GM23248 (cell line): ENCODE measurements at regions not wholly inside any gene's neighbourhood (a gene's known extent, or its start where the extent isn't known, plus 50 kb on each side); places are given as distances from the start of the nearest gene placed in this dataset.

Experiments used
- DNase-seq: peaks from one replicate; pipeline ENCODE4 v3.0.0-alpha.2; 2015
- H2AFZ ChIP-seq: fragments of 200-600 bp; sonication (generic); 2 replicates; pipeline ENCODE4 v1.6.1; 2016; ENCODE audit warnings: antibody characterized with exemption
- H3F3A ChIP-seq: fragments of 200-600 bp; sonication (generic); 2 replicates; pipeline ENCODE4 v1.6.1; 2016; ENCODE audit warnings: mild to moderate bottlenecking, antibody characterized with exemption, mixed run types; ENCODE audit not compliant: insufficient read depth
- H3K27ac ChIP-seq: fragments of 200-600 bp; sonication (generic); 2 replicates; pipeline ENCODE4 v1.5.1; 2016; ENCODE audit warnings: mild to moderate bottlenecking
- H3K27me3 ChIP-seq: fragments of 200-600 bp; sonication (generic); replicated peaks from 2 replicates; pipeline ENCODE4 v1.6.1; 2016; ENCODE audit warnings: mild to moderate bottlenecking; ENCODE audit not compliant: insufficient read depth
- H3K36me3 ChIP-seq: fragments of 200-600 bp; sonication (generic); 2 replicates; pipeline ENCODE4 v1.6.1; 2016; ENCODE audit warnings: low read depth, mild to moderate bottlenecking
- H3K4me1 ChIP-seq: fragments of 200-600 bp; sonication (generic); 2 replicates; pipeline ENCODE4 v1.6.1; 2016; ENCODE audit warnings: mild to moderate bottlenecking; ENCODE audit not compliant: insufficient read depth
- H3K4me2 ChIP-seq: fragments of 200-600 bp; sonication (generic); one replicate; pipeline ENCODE4 v1.6.1; 2016; ENCODE audit warnings: mild to moderate bottlenecking; ENCODE audit not compliant: unreplicated experiment
- H3K4me3 ChIP-seq: fragments of 200-600 bp; sonication (generic); 2 replicates; pipeline ENCODE4 v1.5.1; 2016; ENCODE audit warnings: mild to moderate bottlenecking
- H3K79me2 ChIP-seq: fragments of 200-600 bp; sonication (generic); 2 replicates; pipeline ENCODE4 v1.6.1; 2016; ENCODE audit warnings: mild to moderate bottlenecking; ENCODE audit not compliant: insufficient read depth
- H3K9ac ChIP-seq: fragments of 200-600 bp; sonication (generic); 2 replicates; pipeline ENCODE4 v1.6.1; 2016; ENCODE audit warnings: mild to moderate bottlenecking
- H3K9me2 ChIP-seq: fragments of 200-600 bp; sonication (generic); 2 replicates; pipeline ENCODE4 v1.6.1; 2016; ENCODE audit warnings: mixed run types, mild to moderate bottlenecking, moderate library complexity; ENCODE audit not compliant: insufficient read depth
- H3K9me3 ChIP-seq: fragments of 200-600 bp; sonication (generic); one replicate; pipeline ENCODE4 v1.6.1; 2017; ENCODE audit warnings: low read depth
- H4K20me1 ChIP-seq: fragments of 200-600 bp; sonication (generic); 2 replicates; pipeline ENCODE4 v1.6.0; 2016; ENCODE audit not compliant: insufficient read depth
- EZH2 ChIP-seq: fragments of 200-600 bp; sonication (generic); IDR thresholded peaks from 2 replicates; pipeline ENCODE4 v1.6.1; 2018; ENCODE audit warnings: antibody characterized with exemption, mild to moderate bottlenecking; ENCODE audit not compliant: insufficient read depth, poor library complexity, severe bottlenecking
- EZH2phosphoT487 ChIP-seq: fragments of 200-600 bp; sonication (generic); IDR thresholded peaks from 2 replicates; pipeline ENCODE4 v1.6.1; 2018; ENCODE audit warnings: antibody characterized with exemption, moderate library complexity, mild to moderate bottlenecking, low read depth; ENCODE audit not compliant: insufficient read depth
- WGBS, 2 experiments: methylation state at CpG; one replicate each; pipeline ENCODE4 v1.1.6; 2015 to 2017; ENCODE audit warnings: low lambda C conversion rate in 2 of 2, low coverage in 1 of 2; ENCODE audit errors: missing lambda C conversion rate in 2 of 2; 5-methylcytosine and 5-hydroxymethylcytosine counted together
- in situ Hi-C: fragments of 300-500 bp; cut with MboI; formaldehyde crosslinking; loops from 2 replicates; pipeline ENCODE4 v1.15.0; 2020

DNA sequence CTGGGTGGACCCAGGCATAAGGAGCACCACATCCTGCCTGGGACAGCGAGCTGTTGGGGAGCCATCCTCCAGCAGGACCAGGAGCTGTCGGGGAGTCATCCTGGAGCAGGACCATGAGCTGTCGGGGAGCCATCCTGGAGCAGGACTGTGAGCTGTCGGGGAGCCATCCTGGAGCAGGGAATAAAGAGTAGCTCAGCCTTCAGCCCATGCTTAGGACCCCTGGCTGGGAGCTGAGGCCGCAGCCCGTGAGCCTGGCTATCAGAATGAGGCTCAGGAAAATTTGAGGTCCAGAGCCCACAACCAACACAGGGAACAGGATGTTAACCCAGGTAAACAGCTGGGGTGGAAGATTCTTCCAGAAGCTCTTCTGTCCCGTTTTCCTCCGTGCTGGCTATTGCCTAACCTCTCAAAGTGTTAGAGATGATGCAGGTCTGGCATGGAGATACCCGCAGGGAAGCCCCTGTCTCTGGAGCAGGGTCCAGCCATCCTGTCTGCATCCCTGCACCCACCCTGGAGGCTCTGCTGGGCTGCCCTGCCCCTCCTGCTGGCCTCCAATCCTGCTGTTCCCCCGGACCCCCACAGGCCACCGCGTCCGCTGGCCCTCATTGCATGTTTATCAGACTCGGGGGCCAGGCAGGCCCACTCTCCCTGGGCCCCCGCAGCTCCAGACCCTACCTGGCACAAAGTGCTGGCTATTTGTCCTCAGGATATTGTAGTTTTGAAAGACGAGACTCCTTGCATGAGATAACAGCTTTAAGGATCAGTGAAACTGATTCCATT lies 243.5 kb upstream of the MYT1L start:
- H3K79me2 ChIP-seq, result no peaks in the 10 kb centered on the region

DNA sequence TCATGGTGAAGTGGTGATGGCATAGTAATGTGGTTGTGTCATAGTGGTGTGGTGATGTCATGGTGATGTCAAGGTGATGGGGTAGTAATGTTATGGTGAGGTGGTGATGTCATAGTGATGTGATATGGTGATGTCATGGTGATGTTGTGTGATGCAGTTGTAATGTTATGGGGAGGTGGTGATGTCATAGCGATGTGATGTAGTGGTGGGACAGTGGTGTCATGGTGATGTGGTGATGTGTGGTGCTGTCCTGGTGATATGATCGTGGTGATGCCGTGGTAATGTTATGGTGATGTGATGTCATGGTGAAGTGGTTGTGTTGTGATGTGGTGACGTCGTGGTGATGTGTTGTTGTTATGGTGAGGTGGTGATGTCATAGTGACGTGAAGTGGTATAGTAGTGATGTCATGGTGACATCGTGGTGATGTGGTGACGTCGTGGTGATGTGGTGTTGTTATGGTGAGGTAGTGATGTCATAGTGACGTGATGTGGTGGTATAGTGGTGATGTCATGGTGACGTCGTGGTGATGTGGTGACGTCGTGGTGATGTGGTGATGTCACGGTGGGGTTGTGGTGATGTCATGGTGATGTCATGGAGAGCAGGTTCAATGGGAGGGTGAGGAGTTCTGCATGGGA lies 242.7 kb upstream of the MYT1L start:
- TF ChIP-seq EZH2, result no peak
- no peak for TF ChIP-seq EZH2phosphoT487
- WGBS, 2 experiments, result 70 to 73% methylated on average over 15 of the region's 15 CpGs
- no peaks in the 10 kb centered on the region for H3K4me1 ChIP-seq
- peak; percentile 22 for DNase-seq
- no peaks in the 10 kb centered on the region for H3K9me2 ChIP-seq
- H3F3A ChIP-seq, result no peaks in the 10 kb centered on the region
- no peaks in the 10 kb centered on the region for H3K36me3 ChIP-seq
- H4K20me1 ChIP-seq, result no peaks in the 10 kb centered on the region
- no peaks in the 10 kb centered on the region for H3K27me3 ChIP-seq
- no peaks in the 10 kb centered on the region for H3K9me3 ChIP-seq
- H3K4me3 ChIP-seq, result no peak overlapping the region
- in situ Hi-C loops, result no loop called here
- H3K4me2 ChIP-seq, result no peak overlapping the region
- H3K9ac ChIP-seq, result no peak overlapping the region
- H3K79me2 ChIP-seq, result no peaks in the 10 kb centered on the region
- no peak overlapping the region for H2AFZ ChIP-seq
- H3K27ac ChIP-seq, result no peak overlapping the region

More for the DNA sequence above, 243.5 kb upstream of the MYT1L start:
- Histone ChIP-seq H3K9me2 (no peaks in the 10 kb centered on the region), H3F3A (no peaks in the 10 kb centered on the region), H3K27me3 (no peaks in the 10 kb centered on the region), H3K9me3 (no peaks in the 10 kb centered on the region), H3K36me3 (no peaks in the 10 kb centered on the region), H3K27ac (no peak overlapping the region), H4K20me1 (no peaks in the 10 kb centered on the region), H3K9ac (no peak overlapping the region), H3K4me1 (no peaks in the 10 kb centered on the region), H3K4me3 (no peak overlapping the region), H2AFZ (no peak overlapping the region), H3K4me2 (no peak overlapping the region)
- no peak for TF ChIP-seq EZH2phosphoT487
- no peak for TF ChIP-seq EZH2
- no peak for DNase-seq
- in situ Hi-C loops, result no loop called here
- WGBS, 2 experiments, result 55 to 65% methylated on average over 12 to 15 of the region's 16 CpGs

- TF ChIP-seq EZH2 (no peak), EZH2phosphoT487 (no peak)
- Histone ChIP-seq H3K9me2 (no peaks in the 10 kb centered on the region), H2AFZ (no peak overlapping the region), H3K4me3 (no peak overlapping the region), H3K4me2 (no peak overlapping the region), H3K9ac (no peak overlapping the region), H3K27me3 (no peaks in the 10 kb centered on the region), H4K20me1 (no peaks in the 10 kb centered on the region), H3K4me1 (no peaks in the 10 kb centered on the region), H3K27ac (no peak overlapping the region), H3K36me3 (no peaks in the 10 kb centered on the region), H3F3A (no peaks in the 10 kb centered on the region), H3K79me2 (no peaks in the 10 kb centered on the region), H3K9me3 (no peaks in the 10 kb centered on the region)
- WGBS, 2 experiments, result 60 to 66% methylated on average over 4 of the region's 4 CpGs
- DNase-seq, result no peak
- in situ Hi-C loops, result no loop called here
These were observed 242.1 kb upstream of the MYT1L start for GRCh38 chr2:2573205-2573604.

GRCh38 chr2:2572393-2573204 lies 241.5 kb upstream of the MYT1L start:
- Histone ChIP-seq H2AFZ (no peak overlapping the region), H3K9me2 (no peaks in the 10 kb centered on the region), H3F3A (no peaks in the 10 kb centered on the region), H3K4me2 (no peak overlapping the region), H3K4me1 (no peaks in the 10 kb centered on the region), H3K27me3 (no peaks in the 10 kb centered on the region), H3K27ac (no peak overlapping the region), H3K36me3 (no peaks in the 10 kb centered on the region), H3K9me3 (no peaks in the 10 kb centered on the region), H3K4me3 (no peak overlapping the region), H4K20me1 (no peaks in the 10 kb centered on the region), H3K79me2 (no peaks in the 10 kb centered on the region), H3K9ac (no peak overlapping the region)
- 63 to 70% methylated on average over 3 to 25 of the region's 25 CpGs for WGBS, 2 experiments
- TF ChIP-seq EZH2 (no peak), EZH2phosphoT487 (no peak)
- DNase-seq, result no peak
- in situ Hi-C loops, result no loop called here
